H1 (cell line): ENCODE measurements at regions not wholly inside any gene's neighbourhood (a gene's known extent, or its start where the extent isn't known, plus 50 kb on each side); places are given as distances from the start of the nearest gene placed in this dataset.

Experiments
- CTCF ChIA-PET: fragments of 300-600 bp; sonication (Branson Sonifier 250); formaldehyde crosslinking; loops from one replicate; lab custom pipeline; 2021; ENCODE audit not compliant: partially characterized antibody; lab: Charles Lee
- POLR2A ChIA-PET: fragments of 300-600 bp; sonication (Branson Sonifier 250); formaldehyde crosslinking; loops from one replicate; lab custom pipeline; 2021; ENCODE audit warnings: inconsistent platforms; ENCODE audit not compliant: partially characterized antibody; lab: Charles Lee
- DNase-seq, 2 experiments: peaks; one replicate each; pipeline versions ENCODE4 v3.0.0 to v3.0.0-alpha.2; 2010 to 2022; ENCODE audit warnings: low spot score in 2 of 2, low read depth in 1 of 2, mixed read lengths in 1 of 2
- FAIRE-seq: peaks from 2 replicates; lab custom pipeline; 2011; peaks lifted over from hg19 to GRCh38; lab: Jason Lieb, UNC
- H2AFZ ChIP-seq: 2 replicates; pipeline ENCODE4 v1.8.1; 2012; ENCODE audit warnings: low read length, inconsistent platforms
- H2AK5ac ChIP-seq: 2 replicates; pipeline ENCODE4 v1.6.1; 2013; ENCODE audit warnings: low read depth, low read length
- H2BK120ac ChIP-seq: replicated peaks from 2 replicates; pipeline ENCODE3; 2013; ENCODE audit warnings: low read depth, low read length, inconsistent platforms
- H2BK12ac ChIP-seq: 2 replicates; pipeline ENCODE4 v1.6.1; 2013; ENCODE audit warnings: low read depth, low read length
- H2BK15ac ChIP-seq: 2 replicates; pipeline ENCODE4 v1.6.1; 2013; ENCODE audit warnings: low read length
- H2BK20ac ChIP-seq: 2 replicates; pipeline ENCODE4 v1.6.1; 2013; ENCODE audit warnings: low read length
- H2BK5ac ChIP-seq: 2 replicates; pipeline ENCODE4 v1.6.1; 2013; ENCODE audit warnings: low read depth, low read length
- H3K14ac ChIP-seq: 2 replicates; pipeline ENCODE4 v1.6.1; 2013; ENCODE audit warnings: inconsistent platforms; ENCODE audit not compliant: insufficient read length
- H3K18ac ChIP-seq: 2 replicates; pipeline ENCODE4 v1.6.1; 2013; ENCODE audit warnings: low read length; ENCODE audit errors: extremely low read depth
- H3K23ac ChIP-seq: 2 replicates; pipeline ENCODE4 v1.6.1; 2013; ENCODE audit warnings: inconsistent platforms; ENCODE audit not compliant: insufficient read length
- H3K23me2 ChIP-seq: 2 replicates; pipeline ENCODE4 v1.6.1; 2013; ENCODE audit warnings: low read depth, low read length
- H3K27ac ChIP-seq: 2 replicates; pipeline ENCODE4 v1.6.1; 2011; ENCODE audit warnings: low read depth, low read length, inconsistent platforms
- H3K27me3 ChIP-seq, 4 experiments: replicated peaks in 1 of 4; 1 replicate in 1 of 4; 2 replicates in 3 of 4; pipeline versions ENCODE4 v1.6.1 to v1.8.1; 2011 to 2013; ENCODE audit warnings: low read length in 3 of 4, mild to moderate bottlenecking in 3 of 4, inconsistent platforms in 2 of 4, mixed read lengths in 2 of 4, moderate library complexity in 1 of 4; ENCODE audit not compliant: control insufficient read depth in 3 of 4, insufficient read depth in 3 of 4; ENCODE audit errors: extremely low read depth in 1 of 4
- H3K36me3 ChIP-seq, 4 experiments: 2 replicates each; pipeline versions ENCODE4 v1.6.1 to v1.8.1; 2011 to 2013; ENCODE audit warnings: mild to moderate bottlenecking in 4 of 4, low read length in 3 of 4, moderate library complexity in 2 of 4, control low read depth in 1 of 4, inconsistent platforms in 1 of 4; ENCODE audit not compliant: insufficient read depth in 4 of 4, control insufficient read depth in 2 of 4
- H3K4ac ChIP-seq: replicated peaks from 2 replicates; pipeline ENCODE3; 2013; ENCODE audit warnings: low read length, low read depth, mixed read lengths, inconsistent platforms; ENCODE audit not compliant: insufficient read length
- H3K4me1 ChIP-seq, 4 experiments: replicated peaks in 1 of 4; 1 replicate in 1 of 4; 2 replicates in 3 of 4; pipeline versions ENCODE4 v1.6.1 to v1.8.1; 2011 to 2013; ENCODE audit warnings: low read length in 3 of 4, inconsistent platforms in 2 of 4, mixed read lengths in 1 of 4; ENCODE audit not compliant: insufficient read depth in 4 of 4, control insufficient read depth in 3 of 4
- H3K4me2 ChIP-seq, 2 experiments: 2 replicates each; pipeline versions ENCODE4 v1.6.1 to v1.8.1; 2011 to 2013; ENCODE audit warnings: low read depth in 2 of 2, low read length in 2 of 2, control low read depth in 1 of 2, inconsistent platforms in 1 of 2, mild to moderate bottlenecking in 1 of 2; ENCODE audit not compliant: insufficient read depth in 1 of 2
- H3K4me3 ChIP-seq, 4 experiments: fragments of 200-600, 300-600 bp in 1 of 4; sonication (generic), shearing (Covaris generic), sonication (Bioruptor Twin) in 1 of 4; 2 replicates each; pipeline versions ENCODE4 v1.5.1 to v1.8.1; 2011 to 2016; ENCODE audit warnings: low read length in 4 of 4, low read depth in 3 of 4, control low read depth in 2 of 4, inconsistent platforms in 2 of 4, mild to moderate bottlenecking in 2 of 4, mixed read lengths in 1 of 4, moderate library complexity in 1 of 4; ENCODE audit not compliant: insufficient read depth in 2 of 4; ENCODE audit errors: extremely low read depth in 1 of 4
- H3K56ac ChIP-seq: replicated peaks from 2 replicates; pipeline ENCODE3; 2013; ENCODE audit warnings: low read depth, mild to moderate bottlenecking, mixed read lengths, low read length, inconsistent platforms; ENCODE audit not compliant: insufficient read length
- H3K79me1 ChIP-seq: 2 replicates; pipeline ENCODE4 v1.6.1; 2013; ENCODE audit warnings: low read depth, low read length, control low read depth
- H3K79me2 ChIP-seq, 2 experiments: 2 replicates each; pipeline versions ENCODE4 v1.6.1 to v1.8.1; 2012 to 2013; ENCODE audit warnings: low read length in 2 of 2, mild to moderate bottlenecking in 2 of 2, inconsistent platforms in 1 of 2; ENCODE audit not compliant: insufficient read depth in 2 of 2, control insufficient read depth in 1 of 2
- H3K9ac ChIP-seq, 4 experiments: replicated peaks in 1 of 4; 1 replicate in 1 of 4; 2 replicates in 3 of 4; pipeline versions ENCODE4 v1.6.1 to v1.8.1; 2011 to 2013; ENCODE audit warnings: low read depth in 3 of 4, low read length in 3 of 4, control low read depth in 2 of 4, mild to moderate bottlenecking in 2 of 4, moderate library complexity in 2 of 4, inconsistent platforms in 1 of 4; ENCODE audit errors: extremely low read depth in 1 of 4
- H3K9me3 ChIP-seq, 2 experiments: 2 replicates each; pipeline versions ENCODE4 v1.6.1 to v1.8.1; 2012 to 2013; ENCODE audit warnings: mild to moderate bottlenecking in 2 of 2, moderate library complexity in 2 of 2, control low read depth in 1 of 2, inconsistent platforms in 1 of 2, low read depth in 1 of 2, low read length in 1 of 2, mixed read lengths in 1 of 2; ENCODE audit not compliant: insufficient read depth in 2 of 2
- H4K20me1 ChIP-seq, 2 experiments: replicated peaks in 1 of 2; 2 replicates each; pipeline versions ENCODE3 to v1.8.1; 2011 to 2013; ENCODE audit warnings: inconsistent platforms in 2 of 2, low read length in 2 of 2, mild to moderate bottlenecking in 1 of 2; ENCODE audit not compliant: insufficient read depth in 2 of 2, control insufficient read depth in 1 of 2
- H4K5ac ChIP-seq: 2 replicates; pipeline ENCODE4 v1.6.1; 2013; ENCODE audit warnings: low read length, low read depth, mixed read lengths, inconsistent platforms; ENCODE audit not compliant: insufficient read length
- H4K8ac ChIP-seq: 2 replicates; pipeline ENCODE4 v1.8.0; 2013; ENCODE audit warnings: mild to moderate bottlenecking, moderate library complexity, low read length, inconsistent platforms; ENCODE audit not compliant: insufficient read depth; ENCODE audit errors: extremely low read depth
- H4K91ac ChIP-seq: replicated peaks from 2 replicates; pipeline ENCODE3; 2013; ENCODE audit warnings: low read length, mixed read lengths, inconsistent platforms; ENCODE audit not compliant: insufficient read length
- ATF2 ChIP-seq: IDR thresholded peaks from 2 replicates; pipeline ENCODE4 v1.6.1; 2012; ENCODE audit warnings: low read length, inconsistent platforms
- CEBPB ChIP-seq: IDR thresholded peaks from 2 replicates; pipeline ENCODE4 v1.6.1; 2012; ENCODE audit warnings: low read depth, low read length
- CTCF ChIP-seq, 3 experiments: IDR thresholded peaks; 1 replicate in 2 of 3; 2 replicates in 1 of 3; pipeline versions ENCODE4 v1.5.1 to v1.6.1; 2011; ENCODE audit warnings: low read length in 3 of 3, mild to moderate bottlenecking in 3 of 3, inconsistent platforms in 2 of 3, low read depth in 1 of 3, moderate library complexity in 1 of 3; ENCODE audit not compliant: insufficient read depth in 1 of 3; ENCODE audit errors: control extremely low read depth in 1 of 3
- MAFK ChIP-seq: IDR thresholded peaks from 2 replicates; pipeline ENCODE4 v1.6.1; 2012; ENCODE audit warnings: low read depth, mild to moderate bottlenecking, improper control_type of control experiment, low read length
- NRF1 ChIP-seq: IDR thresholded peaks from 2 replicates; pipeline ENCODE4 v1.6.1; 2011; ENCODE audit warnings: mild to moderate bottlenecking, low read depth, low read length, improper control_type of control experiment
- SIN3A ChIP-seq, 2 experiments: IDR thresholded peaks in 1 of 2; conservative IDR thresholded peaks in 1 of 2; 2 replicates each; pipeline ENCODE4 v1.6.1; 2011 to 2012; ENCODE audit warnings: low read length in 2 of 2, improper control_type of control experiment in 1 of 2, low read depth in 1 of 2, mild to moderate bottlenecking in 1 of 2
- SRF ChIP-seq: IDR thresholded peaks from 2 replicates; pipeline ENCODE4 v1.6.1; 2011; ENCODE audit warnings: mild to moderate bottlenecking, low read depth, low read length, moderate library complexity
- TBP ChIP-seq: IDR thresholded peaks from 2 replicates; pipeline ENCODE4 v1.6.1; 2011; ENCODE audit warnings: low read depth, low read length, improper control_type of control experiment
- WGBS, 2 experiments: shearing (Covaris generic) in 1 of 2; methylation state at CpG; one replicate each; pipeline versions ENCODE4 v1.1.6 to v1.1.7; 2013 to 2015; ENCODE audit warnings: low lambda C conversion rate in 2 of 2, mixed read lengths in 2 of 2, inconsistent platforms in 1 of 2, low coverage in 1 of 2, missing lambda C conversion rate in 1 of 2; ENCODE audit not compliant: insufficient replicate concordance in 2 of 2, insufficient coverage in 1 of 2, insufficient read length in 1 of 2; ENCODE audit errors: extremely low coverage in 1 of 2, missing lambda C conversion rate in 1 of 2; 5-methylcytosine and 5-hydroxymethylcytosine counted together

- H3K14ac ChIP-seq, result no peak overlapping the region
Observed at GRCh38 chr13:90706631-90707030, 640.9 kb upstream of the MIR17HG start.

More at GRCh38 chr13:90706631-90707030, 640.9 kb upstream of the MIR17HG start:
- Histone ChIP-seq H3K23ac (no peak overlapping the region), H2AFZ (no peak overlapping the region), H3K79me1 (no peaks in the 10 kb centered on the region), H2BK15ac (no peak overlapping the region), H3K23me2 (no peaks in the 10 kb centered on the region), H3K27ac (no peak overlapping the region), H3K4me2 (no peak overlapping the region), H3K9ac (no peak overlapping the region), H2AK5ac (no peak overlapping the region), H4K91ac (no peak overlapping the region), H3K27me3 (no peaks in the 10 kb centered on the region), H4K5ac (no peak overlapping the region), H4K8ac (no peak overlapping the region), H3K18ac (no peak overlapping the region), H3K36me3 (no peaks in the 10 kb centered on the region), H2BK5ac (no peak overlapping the region), H3K56ac (no peak overlapping the region), H2BK20ac (no peak overlapping the region), H3K4me3 (no peak overlapping the region), H3K9me3 (no peaks in the 10 kb centered on the region; a peak in 1 of 4 replicates), H2BK120ac (no peak overlapping the region), H3K4me1 (no peaks in the 10 kb centered on the region), H3K4ac (no peak overlapping the region), H2BK12ac (no peak overlapping the region), H4K20me1 (no peaks in the 10 kb centered on the region), H3K79me2 (no peaks in the 10 kb centered on the region)
- POLR2A ChIA-PET, result no interaction called here
- CTCF ChIA-PET, result no interaction called here
- WGBS, 2 experiments, result 85% methylated on average over 4 of the region's 4 CpGs; no CpG with 5 or more reads in 1 of the 2 experiments
- DNase-seq, result no peak
- TF ChIP-seq ATF2, result no peak
- TF ChIP-seq CEBPB, result no peak
- no peak for TF ChIP-seq SIN3A (conservative IDR thresholded peaks at IDR 0.05 in 1 of 2, IDR thresholded peaks at IDR 0.05 in 1 of 2; ENCODE audit: low read depth in 1 of 2, low read length in 2 of 2)
- no peak for TF ChIP-seq SRF
- TF ChIP-seq CTCF (IDR thresholded peaks at IDR 0.05; ENCODE audit: control extremely low read depth in 1 of 3, insufficient read depth in 1 of 3, low read depth in 1 of 3, low read length in 3 of 3), result no peak
- no peak for TF ChIP-seq NRF1
- no peak for TF ChIP-seq MAFK
- no peak for TF ChIP-seq TBP
- no peak for FAIRE-seq
